Right lobe of liver (tissue), 4 donors: ENCODE measurements at regions not wholly inside any gene's neighbourhood (a gene's known extent, or its start where the extent isn't known, plus 50 kb on each side); places are given as distances from the start of the nearest gene placed in this dataset.

Experiments used
- POLR2A ChIP-seq: fragments of 450-650 bp; IDR thresholded peaks from one replicate; pipeline ENCODE4 v1.6.1; 2017; ENCODE audit warnings: antibody characterized with exemption, mild to moderate bottlenecking
- TF ChIP-seq, protein P1 (sequence below), 4 donors: fragments of 200-600 bp in 3 of 4; fragments of 450-650 bp in 1 of 4; IDR thresholded peaks; one replicate each; pipeline versions ENCODE4 v1.5.1 to v1.8.0; 2016 to 2022; ENCODE audit warnings: antibody characterized with exemption in 4 of 4, mild to moderate bottlenecking in 2 of 4
- donor health status: DM: no; HTN: no; CAD: no.
- donor health status: DM: no; HTN: no; CAD: no.
- donor health status: DM: no; HTN: yes; CAD: no.

DNA sequence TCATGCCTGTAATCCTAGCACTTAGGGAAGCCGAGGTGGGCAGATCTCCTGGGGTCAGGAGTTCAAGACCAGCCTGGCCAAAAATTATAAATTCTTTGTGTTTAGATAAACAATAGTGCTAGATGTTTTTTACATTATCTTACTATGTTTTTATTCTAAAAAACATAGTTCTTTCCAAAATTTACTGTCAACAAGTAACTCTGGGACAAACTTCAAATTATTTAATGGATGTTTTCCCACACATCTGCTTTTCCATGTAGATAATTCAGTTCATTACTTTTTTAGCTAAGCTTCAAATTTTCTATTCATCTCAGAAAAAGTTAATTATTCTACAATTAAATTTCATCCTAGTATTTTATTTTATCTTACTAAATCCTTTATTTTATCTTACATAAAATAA is 596.2 kb upstream of the LRRC4C start:
- TF ChIP-seq POLR2A = no peak
- TF ChIP-seq, protein P1, sequence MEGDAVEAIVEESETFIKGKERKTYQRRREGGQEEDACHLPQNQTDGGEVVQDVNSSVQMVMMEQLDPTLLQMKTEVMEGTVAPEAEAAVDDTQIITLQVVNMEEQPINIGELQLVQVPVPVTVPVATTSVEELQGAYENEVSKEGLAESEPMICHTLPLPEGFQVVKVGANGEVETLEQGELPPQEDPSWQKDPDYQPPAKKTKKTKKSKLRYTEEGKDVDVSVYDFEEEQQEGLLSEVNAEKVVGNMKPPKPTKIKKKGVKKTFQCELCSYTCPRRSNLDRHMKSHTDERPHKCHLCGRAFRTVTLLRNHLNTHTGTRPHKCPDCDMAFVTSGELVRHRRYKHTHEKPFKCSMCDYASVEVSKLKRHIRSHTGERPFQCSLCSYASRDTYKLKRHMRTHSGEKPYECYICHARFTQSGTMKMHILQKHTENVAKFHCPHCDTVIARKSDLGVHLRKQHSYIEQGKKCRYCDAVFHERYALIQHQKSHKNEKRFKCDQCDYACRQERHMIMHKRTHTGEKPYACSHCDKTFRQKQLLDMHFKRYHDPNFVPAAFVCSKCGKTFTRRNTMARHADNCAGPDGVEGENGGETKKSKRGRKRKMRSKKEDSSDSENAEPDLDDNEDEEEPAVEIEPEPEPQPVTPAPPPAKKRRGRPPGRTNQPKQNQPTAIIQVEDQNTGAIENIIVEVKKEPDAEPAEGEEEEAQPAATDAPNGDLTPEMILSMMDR (IDR thresholded peaks at IDR 0.05) = no peak
